A549 (cell line): ENCODE measurements at regions not wholly inside any gene's neighbourhood (a gene's known extent, or its start where the extent isn't known, plus 50 kb on each side); places are given as distances from the start of the nearest gene placed in this dataset.

Experiments
- ATAC-seq, 2 experiments: fragments of 200-7000 bp in 1 of 2; fragments of >200 bp in 1 of 2; cut with Nextera tagmentation in 1 of 2; cut with Tn5 transposase in 1 of 2; 3 replicates each; pipeline versions ENCODE4 v1.8.0 to v1.9.1; 2018 to 2020; ENCODE audit warnings: mild to moderate bottlenecking in 1 of 2, moderate library complexity in 1 of 2
- CTCF ChIA-PET: fragments of 300-600 bp; sonication (Branson Sonifier 250); formaldehyde crosslinking; extraction: SDS; loops from one replicate; lab custom pipeline; 2021; ENCODE audit warnings: antibody characterized with exemption, inconsistent platforms; lab: Yijun Ruan, JAX
- POLR2A ChIA-PET: fragments of 350-600 bp; formaldehyde crosslinking; extraction: SDS; loops from one replicate; lab custom pipeline; 2021; ENCODE audit warnings: antibody characterized with exemption, inconsistent platforms; lab: Yijun Ruan, JAX
- DNase-seq, 2 experiments: peaks; one replicate each; pipeline versions ENCODE4 v3.0.0 to v3.0.0-alpha.2; 2011 to 2016; ENCODE audit warnings: low read depth in 1 of 2, low spot score in 1 of 2
- FAIRE-seq: peaks from 2 replicates; lab custom pipeline; 2011; peaks lifted over from hg19 to GRCh38; lab: Jason Lieb, UNC
- H3K27ac ChIP-seq, 2 experiments: fragments of >200 bp; sonication (Bioruptor Twin); formaldehyde crosslinking; 3 replicates each; pipeline ENCODE4 v1.5.1; 2016 to 2017
- H3K4me1 ChIP-seq: fragments of >200 bp; sonication (Bioruptor Twin); formaldehyde crosslinking; 3 replicates; pipeline ENCODE4 v1.6.1; 2016
- H3K4me2 ChIP-seq: fragments of >200 bp; sonication (Bioruptor Twin); formaldehyde crosslinking; 3 replicates; pipeline ENCODE4 v1.6.1; 2016
- H3K4me3 ChIP-seq: fragments of >200 bp; sonication (Bioruptor Twin); formaldehyde crosslinking; 3 replicates; pipeline ENCODE4 v1.5.1; 2016
- H3K9me3 ChIP-seq: fragments of >200 bp; sonication (Bioruptor Twin); formaldehyde crosslinking; 3 replicates; pipeline ENCODE4 v1.6.1; 2016
- ATOH8 ChIP-seq: fragments of 250-450 bp; sonication (Bioruptor Pico); IDR thresholded peaks from 2 replicates; pipeline ENCODE4 v1.5.0; 2020; ENCODE audit warnings: low read depth, mild to moderate bottlenecking, moderate library complexity
- BCL3 ChIP-seq: fragments of >200 bp; sonication (Bioruptor Twin); formaldehyde crosslinking; IDR thresholded peaks from 3 replicates; pipeline ENCODE4 v1.6.1; 2016
- BHLHE40 ChIP-seq: IDR thresholded peaks from 2 replicates; pipeline ENCODE4 v1.6.1; 2012; ENCODE audit warnings: low read depth, low read length, inconsistent platforms
- CBX2 ChIP-seq: fragments of 200-600 bp; sonication (generic); IDR thresholded peaks from 2 replicates; pipeline ENCODE4 v1.6.1; 2016; ENCODE audit warnings: low read depth, mild to moderate bottlenecking, borderline replicate concordance
- CEBPB ChIP-seq, 2 experiments: fragments of >200 bp in 1 of 2; sonication (Bioruptor Twin) in 1 of 2; formaldehyde crosslinking in 1 of 2; IDR thresholded peaks; 2 replicates each; pipeline ENCODE4 v1.6.1; 2012 to 2016
- CHD4 ChIP-seq: fragments of 200-600 bp; sonication (generic); IDR thresholded peaks from 2 replicates; pipeline ENCODE4 v1.6.1; 2016; ENCODE audit warnings: antibody characterized with exemption, mild to moderate bottlenecking, borderline replicate concordance
- FOXS1 ChIP-seq: fragments of 250-450 bp; sonication (Bioruptor Pico); IDR thresholded peaks from 2 replicates; pipeline ENCODE4 v1.5.0; 2020; ENCODE audit warnings: mild to moderate bottlenecking, moderate library complexity
- HOXB5 ChIP-seq: fragments of 250-450 bp; sonication (Bioruptor Pico); IDR thresholded peaks from 2 replicates; pipeline ENCODE4 v1.5.0; 2020; ENCODE audit warnings: mild to moderate bottlenecking, moderate library complexity
- JUN ChIP-seq, 2 experiments: fragments of >200 bp; sonication (Bioruptor Twin); formaldehyde crosslinking; IDR thresholded peaks; 2 replicates in 1 of 2; 3 replicates in 1 of 2; pipeline ENCODE4 v1.6.1; 2016 to 2017
- KDM1A ChIP-seq: fragments of 200-600 bp; sonication (generic); IDR thresholded peaks from 2 replicates; pipeline ENCODE4 v1.6.1; 2016; ENCODE audit warnings: low read depth, mild to moderate bottlenecking
- KDM5A ChIP-seq: fragments of 200-600 bp; sonication (generic); IDR thresholded peaks from 2 replicates; pipeline ENCODE4 v1.6.1; 2016; ENCODE audit warnings: antibody characterized with exemption, mild to moderate bottlenecking
- MAFK ChIP-seq: fragments of 450-650 bp; IDR thresholded peaks from 2 replicates; pipeline ENCODE4 v1.6.1; 2014; ENCODE audit not compliant: partially characterized antibody
- MYC ChIP-seq: IDR thresholded peaks from 2 replicates; pipeline ENCODE4 v1.6.1; 2012; ENCODE audit warnings: mild to moderate bottlenecking, inconsistent platforms, low read length, improper control_type of control experiment, borderline replicate concordance
- NFE2L2 ChIP-seq: fragments of 150-350 bp; conservative IDR thresholded peaks from 2 replicates; pipeline ENCODE4 v1.6.1; 2014; ENCODE audit warnings: low read length
- NR3C1 ChIP-seq: fragments of >200 bp; sonication (Bioruptor Twin); formaldehyde crosslinking; IDR thresholded peaks from 3 replicates; pipeline ENCODE4 v1.6.1; 2017
- RAD21 ChIP-seq, 2 experiments: fragments of >200 bp in 1 of 2; sonication (Bioruptor Twin) in 1 of 2; formaldehyde crosslinking in 1 of 2; IDR thresholded peaks in 1 of 2; conservative IDR thresholded peaks in 1 of 2; 2 replicates in 1 of 2; 3 replicates in 1 of 2; pipeline ENCODE4 v1.6.1; 2012 to 2018; ENCODE audit warnings: inconsistent platforms in 1 of 2
- RCOR1 ChIP-seq: fragments of 150-350 bp; IDR thresholded peaks from 2 replicates; pipeline ENCODE4 v1.6.1; 2014; ENCODE audit warnings: antibody characterized with exemption, low read length, low read depth
- REST ChIP-seq: fragments of 200-600 bp; sonication (generic); IDR thresholded peaks from 2 replicates; pipeline ENCODE4 v1.6.1; 2016; ENCODE audit warnings: antibody characterized with exemption, mild to moderate bottlenecking, moderate library complexity
- RFX5 ChIP-seq: fragments of 450-650 bp; IDR thresholded peaks from 2 replicates; pipeline ENCODE4 v1.7.1; 2014; ENCODE audit warnings: antibody characterized with exemption, mild to moderate bottlenecking, moderate library complexity
- RNF2 ChIP-seq: fragments of 200-600 bp; sonication (generic); IDR thresholded peaks from 2 replicates; pipeline ENCODE4 v1.6.1; 2016; ENCODE audit warnings: low read depth, mild to moderate bottlenecking, antibody characterized with exemption, moderate library complexity, borderline replicate concordance
- SREBF2 ChIP-seq: fragments of 450-650 bp; IDR thresholded peaks from 2 replicates; pipeline ENCODE4 v1.6.1; 2014; ENCODE audit warnings: mild to moderate bottlenecking, moderate library complexity
- TFCP2L1 ChIP-seq: fragments of 250-450 bp; sonication (Bioruptor Pico); IDR thresholded peaks from 2 replicates; pipeline ENCODE4 v1.5.0; 2021; ENCODE audit warnings: mild to moderate bottlenecking
- TP53 ChIP-seq: fragments of 250-450 bp; sonication (Bioruptor Pico); IDR thresholded peaks from 2 replicates; pipeline ENCODE4 v1.5.0; 2021; ENCODE audit warnings: mild to moderate bottlenecking, moderate library complexity
- ZNF302 ChIP-seq: fragments of 250-450 bp; sonication (Bioruptor Pico); IDR thresholded peaks from 2 replicates; pipeline ENCODE4 v1.9.0; 2021; ENCODE audit warnings: inconsistent platforms, mild to moderate bottlenecking, moderate library complexity
- WGBS: methylation state at CpG from one replicate; pipeline ENCODE4 v1.1.6; 2017; ENCODE audit errors: missing lambda C conversion rate; 5-methylcytosine and 5-hydroxymethylcytosine counted together

- Histone ChIP-seq H3K4me1 (peaks cover 29% of the 10 kb centered on the region), H3K4me3 (no peak overlapping the region), H3K27ac (peak overlapping the region in 1 of 2 experiments; percentile 17; a peak in 3 of 6 replicates), H3K9me3 (no peaks in the 10 kb centered on the region), H3K4me2 (peak overlapping the region; percentile 21; the same call in 1 of the 3 replicates)
- DNase-seq: no peak
- TF ChIP-seq SREBF2: no peak
- TF ChIP-seq RCOR1: no peak
- TF ChIP-seq CEBPB (IDR thresholded peaks at IDR 0.05): no peak
- TF ChIP-seq KDM1A: no peak
- TF ChIP-seq BCL3: no peak
- no peak for TF ChIP-seq RFX5
- TF ChIP-seq REST: no peak
- FAIRE-seq: no peak
- ATAC-seq: no peak
- ChIA-PET CTCF (interaction anchor here (0.6 kb wide), 1 partner anchor 12 kb away, joined by 3 read pairs; no protein-coding TSS in a partner anchor), POLR2A (no interaction called here)
- 46% methylated on average over 4 of the region's 4 CpGs for WGBS
Observed at GRCh38 chr7:68043546-68043945, 1046.9 kb downstream of the TYW1 start.

- peaks cover 7% of the 10 kb centered on the region; the same call in 1 of the 3 replicates for H3K4me1 ChIP-seq
- TF ChIP-seq FOXS1: no peak
- no peak for TF ChIP-seq ZNF302 (CRISPR knock-in tag)
- TF ChIP-seq RAD21 (conservative IDR thresholded peaks at IDR 0.05 in 1 of 2, IDR thresholded peaks at IDR 0.05 in 1 of 2): no peak
- no peak for TF ChIP-seq CHD4
- no peak for TF ChIP-seq KDM5A
- TF ChIP-seq REST: no peak
- TF ChIP-seq TP53 (CRISPR knock-in tag): no peak
- no peak for TF ChIP-seq NR3C1
- TF ChIP-seq CBX2: no peak
- no peak for TF ChIP-seq HOXB5 (CRISPR knock-in tag)
- no peak for TF ChIP-seq BHLHE40
- TF ChIP-seq RNF2: no peak
- TF ChIP-seq ATOH8: no peak
- no peak for TF ChIP-seq JUN (IDR thresholded peaks at IDR 0.05)
- no peak for TF ChIP-seq SREBF2
- no peak for TF ChIP-seq RCOR1
- no peak for TF ChIP-seq MYC
- TF ChIP-seq TFCP2L1 (CRISPR knock-in tag): no peak
- TF ChIP-seq NFE2L2: no peak
- TF ChIP-seq MAFK: no peak
- TF ChIP-seq, all 56 proteins: peak for 0
- Histone ChIP-seq H3K9me3 (no peaks in the 10 kb centered on the region), H3K4me3 (no peak overlapping the region), H3K27ac (no peak overlapping the region), H3K4me2 (no peak overlapping the region)
- DNase-seq: no peak
- ATAC-seq: no peak
- WGBS: 70% methylated on average over 9 of the region's 9 CpGs
- CTCF ChIA-PET: no interaction called here
- no peak for FAIRE-seq
- POLR2A ChIA-PET: no interaction called here
Observed at GRCh38 chr7:68050627-68051026, 1054.0 kb downstream of the TYW1 start.
